ENCODE measurements at regions not wholly inside any gene's neighbourhood (a gene's known extent, or its start where the extent isn't known, plus 50 kb on each side); places are given as distances from the start of the nearest gene placed in this dataset.

DNA sequence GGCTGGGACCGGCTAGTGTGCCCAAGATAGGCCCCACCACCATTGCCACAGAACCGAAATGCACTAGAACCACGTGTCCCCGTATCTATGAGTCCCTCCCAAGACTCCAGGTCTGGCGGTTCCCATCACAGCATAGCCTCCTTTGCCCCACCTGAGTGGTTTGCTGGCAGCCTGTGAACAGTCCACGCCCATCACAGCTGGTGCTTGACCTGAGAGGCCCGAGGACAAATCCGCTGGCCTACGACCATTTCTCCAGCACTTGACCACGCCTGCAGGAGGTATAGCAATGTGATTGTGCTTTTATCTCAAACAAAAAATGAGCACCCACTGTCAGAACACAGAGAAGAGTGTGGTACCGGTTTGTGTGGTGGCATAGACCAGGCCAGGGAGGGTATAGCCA lies 736.7 kb upstream of the GBE1 start:
- TF ChIP-seq, protein P1, sequence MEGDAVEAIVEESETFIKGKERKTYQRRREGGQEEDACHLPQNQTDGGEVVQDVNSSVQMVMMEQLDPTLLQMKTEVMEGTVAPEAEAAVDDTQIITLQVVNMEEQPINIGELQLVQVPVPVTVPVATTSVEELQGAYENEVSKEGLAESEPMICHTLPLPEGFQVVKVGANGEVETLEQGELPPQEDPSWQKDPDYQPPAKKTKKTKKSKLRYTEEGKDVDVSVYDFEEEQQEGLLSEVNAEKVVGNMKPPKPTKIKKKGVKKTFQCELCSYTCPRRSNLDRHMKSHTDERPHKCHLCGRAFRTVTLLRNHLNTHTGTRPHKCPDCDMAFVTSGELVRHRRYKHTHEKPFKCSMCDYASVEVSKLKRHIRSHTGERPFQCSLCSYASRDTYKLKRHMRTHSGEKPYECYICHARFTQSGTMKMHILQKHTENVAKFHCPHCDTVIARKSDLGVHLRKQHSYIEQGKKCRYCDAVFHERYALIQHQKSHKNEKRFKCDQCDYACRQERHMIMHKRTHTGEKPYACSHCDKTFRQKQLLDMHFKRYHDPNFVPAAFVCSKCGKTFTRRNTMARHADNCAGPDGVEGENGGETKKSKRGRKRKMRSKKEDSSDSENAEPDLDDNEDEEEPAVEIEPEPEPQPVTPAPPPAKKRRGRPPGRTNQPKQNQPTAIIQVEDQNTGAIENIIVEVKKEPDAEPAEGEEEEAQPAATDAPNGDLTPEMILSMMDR (IDR thresholded peaks at IDR 0.05 in 4 of 5, conservative IDR thresholded peaks at IDR 0.05 in 1 of 5): no peak
- TF ChIP-seq POLR2A (IDR thresholded peaks at IDR 0.05): no peak
